Mesenchymal stem cell (in vitro differentiated cells and primary cell): ENCODE measurements at regions not wholly inside any gene's neighbourhood (a gene's known extent, or its start where the extent isn't known, plus 50 kb on each side); places are given as distances from the start of the nearest gene placed in this dataset.

Experiments
- DNase-seq: peaks from one replicate; pipeline ENCODE4 v3.0.0-alpha.2; 2013
- H2AFZ ChIP-seq: one replicate; pipeline ENCODE4 v1.6.1; 2013; ENCODE audit warnings: low read depth, mild to moderate bottlenecking, control low read depth, inconsistent platforms, low read length, moderate library complexity
- H2AK5ac ChIP-seq: 2 replicates; pipeline ENCODE4 v1.6.1; 2013; ENCODE audit warnings: low read length, moderate library complexity, mild to moderate bottlenecking, inconsistent platforms; ENCODE audit not compliant: severe bottlenecking
- H2BK120ac ChIP-seq: one replicate; pipeline ENCODE4 v1.6.1; 2013; ENCODE audit warnings: low read depth, mild to moderate bottlenecking, inconsistent platforms, low read length, moderate library complexity
- H2BK12ac ChIP-seq, 2 experiments: one replicate each; pipeline ENCODE4 v1.6.1; 2013; ENCODE audit warnings: inconsistent platforms in 2 of 2, low read length in 2 of 2, mild to moderate bottlenecking in 2 of 2, moderate library complexity in 2 of 2, control low read depth in 1 of 2
- H2BK15ac ChIP-seq: one replicate; pipeline ENCODE4 v1.6.1; 2013; ENCODE audit warnings: mild to moderate bottlenecking, low read depth, inconsistent platforms; ENCODE audit not compliant: poor library complexity, severe bottlenecking
- H2BK5ac ChIP-seq: 2 replicates; pipeline ENCODE4 v1.6.1; 2013; ENCODE audit warnings: low read depth, mild to moderate bottlenecking, low read length, control low read depth, inconsistent platforms; ENCODE audit not compliant: poor library complexity, severe bottlenecking
- H3K14ac ChIP-seq, 2 experiments: one replicate each; pipeline ENCODE4 v1.6.1; 2013; ENCODE audit warnings: inconsistent platforms in 2 of 2, low read length in 2 of 2, control low read depth in 1 of 2, mild to moderate bottlenecking in 1 of 2, moderate library complexity in 1 of 2
- H3K18ac ChIP-seq, 2 experiments: one replicate each; pipeline ENCODE4 v1.6.1; 2013; ENCODE audit warnings: inconsistent platforms in 2 of 2, low read length in 2 of 2, control low read depth in 1 of 2, low read depth in 1 of 2, mild to moderate bottlenecking in 1 of 2
- H3K23ac ChIP-seq, 2 experiments: one replicate each; pipeline ENCODE4 v1.6.1; 2013; ENCODE audit warnings: inconsistent platforms in 2 of 2, low read length in 2 of 2, mild to moderate bottlenecking in 2 of 2, moderate library complexity in 2 of 2, control low read depth in 1 of 2
- H3K27ac ChIP-seq: 2 replicates; pipeline ENCODE4 v1.5.1; 2013; ENCODE audit warnings: mild to moderate bottlenecking, moderate library complexity, low read length, control low read depth, inconsistent platforms; ENCODE audit not compliant: poor library complexity, severe bottlenecking
- H3K27me3 ChIP-seq, 2 experiments: 2 replicates each; pipeline versions ENCODE4 v1.6.1 to v1.7.0; 2013; ENCODE audit warnings: low read length in 2 of 2, mild to moderate bottlenecking in 2 of 2, moderate library complexity in 2 of 2, control low read depth in 1 of 2, inconsistent platforms in 1 of 2; ENCODE audit not compliant: control insufficient read depth in 1 of 2, insufficient read depth in 1 of 2
- H3K36me3 ChIP-seq, 2 experiments: 2 replicates each; pipeline versions ENCODE4 v1.6.1 to v1.7.0; 2013; ENCODE audit warnings: low read length in 2 of 2, control low read depth in 1 of 2, inconsistent platforms in 1 of 2, low read depth in 1 of 2, mild to moderate bottlenecking in 1 of 2; ENCODE audit not compliant: insufficient read depth in 2 of 2, control insufficient read depth in 1 of 2
- H3K4ac ChIP-seq, 2 experiments: one replicate each; pipeline ENCODE4 v1.6.1; 2013; ENCODE audit warnings: inconsistent platforms in 2 of 2, low read length in 2 of 2, mild to moderate bottlenecking in 2 of 2, moderate library complexity in 2 of 2, control low read depth in 1 of 2, low read depth in 1 of 2
- H3K4me1 ChIP-seq: 2 replicates; pipeline ENCODE4 v1.6.1; 2013; ENCODE audit warnings: low read depth, low read length, control low read depth; ENCODE audit not compliant: control insufficient read depth, insufficient read depth
- H3K4me2 ChIP-seq: 2 replicates; pipeline ENCODE4 v1.6.1; 2013; ENCODE audit warnings: low read length, mild to moderate bottlenecking, inconsistent platforms; ENCODE audit not compliant: poor library complexity, severe bottlenecking
- H3K4me3 ChIP-seq, 2 experiments: 2 replicates each; pipeline versions ENCODE4 v1.5.1 to v1.7.0; 2013; ENCODE audit warnings: low read length in 2 of 2, mild to moderate bottlenecking in 2 of 2, control low read depth in 1 of 2, low read depth in 1 of 2; ENCODE audit not compliant: insufficient read depth in 1 of 2
- H3K79me1 ChIP-seq: replicated peaks from 2 replicates; pipeline ENCODE4 v1.6.1; 2013; ENCODE audit warnings: mild to moderate bottlenecking, control low read depth, low read length, inconsistent platforms; ENCODE audit not compliant: poor library complexity, severe bottlenecking
- H3K9ac ChIP-seq: 2 replicates; pipeline ENCODE4 v1.7.0; 2013; ENCODE audit warnings: mild to moderate bottlenecking, low read length, moderate library complexity
- H3K9me3 ChIP-seq: 2 replicates; pipeline ENCODE4 v1.7.0; 2013; ENCODE audit warnings: mild to moderate bottlenecking, low read length; ENCODE audit not compliant: control insufficient read depth
- H4K8ac ChIP-seq: one replicate; pipeline ENCODE4 v1.6.1; 2013; ENCODE audit warnings: inconsistent platforms, mild to moderate bottlenecking, low read length, moderate library complexity
- H4K91ac ChIP-seq: one replicate; pipeline ENCODE4 v1.6.1; 2013; ENCODE audit warnings: mild to moderate bottlenecking, low read length, inconsistent platforms
- WGBS: methylation state at CpG from one replicate; pipeline ENCODE4 v1.1.7; 2013; ENCODE audit warnings: mixed read lengths; 5-methylcytosine and 5-hydroxymethylcytosine counted together

DNA sequence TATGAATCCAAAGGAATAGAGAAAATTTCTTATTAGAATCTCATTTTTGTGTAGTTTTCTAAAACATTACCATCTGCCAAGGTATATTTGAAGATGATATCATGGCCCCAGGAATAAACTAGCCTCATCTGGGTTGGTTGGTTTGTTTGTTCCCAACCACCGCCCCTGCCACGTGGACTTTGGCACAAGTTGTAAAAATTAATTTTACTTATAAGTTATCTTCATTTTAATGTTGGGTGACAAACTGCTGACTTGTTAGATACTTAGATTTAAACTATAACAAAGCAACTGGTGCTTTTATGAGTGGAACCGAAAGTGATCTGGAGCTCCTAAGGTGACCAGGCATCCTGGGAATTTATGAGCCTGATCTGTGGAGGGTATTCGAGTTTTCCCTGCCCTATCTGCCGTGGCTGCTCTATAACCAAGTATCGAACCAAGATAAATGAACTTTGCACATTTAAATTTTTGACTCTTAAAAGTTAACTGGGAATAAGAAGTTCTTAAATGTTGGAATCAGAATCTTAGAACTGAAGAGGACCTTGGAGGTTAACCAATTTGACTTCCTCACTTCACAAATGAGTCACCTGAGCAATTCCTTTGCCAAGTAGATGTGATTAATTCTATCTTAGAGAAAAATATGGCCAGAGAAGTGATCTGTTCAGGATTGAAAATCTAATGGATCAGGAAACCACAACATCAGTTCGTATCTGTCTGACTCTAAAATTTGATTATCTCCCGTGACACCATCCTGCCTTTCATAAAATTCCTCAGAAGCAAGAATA lies 129.1 kb upstream of the ARHGAP42 start:
- H2BK120ac ChIP-seq, result no peak overlapping the region
- WGBS, result 68% methylated on average over 2 of the region's 8 CpGs

DNA sequence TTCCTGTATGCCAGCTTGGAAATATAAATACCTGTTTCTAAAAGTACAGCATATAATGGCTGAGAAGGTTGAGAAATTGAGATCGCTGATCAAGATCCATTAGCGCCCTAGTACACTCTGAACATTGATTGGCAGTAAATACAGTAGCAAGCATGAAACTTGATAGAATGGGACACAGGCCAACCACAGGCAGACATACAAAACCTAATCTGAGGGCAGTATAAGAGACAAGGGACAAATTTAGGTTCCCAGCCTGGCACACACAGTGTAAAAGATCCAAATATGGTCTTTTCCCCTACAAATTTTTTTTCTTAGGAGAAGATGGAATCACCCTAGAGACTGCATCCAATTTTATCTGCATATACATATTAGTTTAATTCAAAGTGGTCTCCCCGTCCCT lies 126.5 kb upstream of the ARHGAP42 start:
- Histone ChIP-seq H3K4me1 (peaks cover 3% of the 10 kb centered on the region), H3K4me2 (no peak overlapping the region), H2BK5ac (no peak overlapping the region), H2BK120ac (no peak overlapping the region), H3K4me3 (no peak overlapping the region), H3K9me3 (no peaks in the 10 kb centered on the region), H3K27ac (no peak overlapping the region), H3K23ac (no peak overlapping the region), H3K79me1 (no peaks in the 10 kb centered on the region), H3K27me3 (no peaks in the 10 kb centered on the region), H2AFZ (no peak overlapping the region), H3K36me3 (no peaks in the 10 kb centered on the region), H4K91ac (no peak overlapping the region), H3K9ac (no peak overlapping the region), H3K18ac (no peak overlapping the region), H2AK5ac (no peak overlapping the region), H3K14ac (no peak overlapping the region), H2BK12ac (no peak overlapping the region), H4K8ac (no peak overlapping the region), H3K4ac (no peak overlapping the region), H2BK15ac (no peak overlapping the region)
- DNase-seq, result no peak
- WGBS, result 96% methylated on average over 2 of the region's 3 CpGs

More for the DNA sequence above, 129.1 kb upstream of the ARHGAP42 start:
- DNase-seq, result peak; percentile 42
- H3K4me1 ChIP-seq, result peaks cover 3% of the 10 kb centered on the region
- H3K14ac ChIP-seq, result no peak overlapping the region
- no peak overlapping the region for H2BK12ac ChIP-seq
- no peak overlapping the region for H3K18ac ChIP-seq
- H2BK15ac ChIP-seq, result no peak overlapping the region
- no peak overlapping the region for H2AK5ac ChIP-seq
- H3K4me3 ChIP-seq, result peak overlapping the region in 1 of 2 experiments; percentile 51
- H3K23ac ChIP-seq, result no peak overlapping the region
- H3K27me3 ChIP-seq, result no peaks in the 10 kb centered on the region
- no peak overlapping the region for H2BK5ac ChIP-seq
- H3K79me1 ChIP-seq, result no peaks in the 10 kb centered on the region
- H4K91ac ChIP-seq, result no peak overlapping the region
- no peak overlapping the region for H4K8ac ChIP-seq
- H3K27ac ChIP-seq, result no peak overlapping the region
- H3K9ac ChIP-seq, result peak overlapping the region; percentile 65
- H2AFZ ChIP-seq, result no peak overlapping the region
- no peaks in the 10 kb centered on the region for H3K9me3 ChIP-seq
- no peak overlapping the region for H3K4me2 ChIP-seq
- H3K4ac ChIP-seq, result no peak overlapping the region
- no peaks in the 10 kb centered on the region for H3K36me3 ChIP-seq

DNA sequence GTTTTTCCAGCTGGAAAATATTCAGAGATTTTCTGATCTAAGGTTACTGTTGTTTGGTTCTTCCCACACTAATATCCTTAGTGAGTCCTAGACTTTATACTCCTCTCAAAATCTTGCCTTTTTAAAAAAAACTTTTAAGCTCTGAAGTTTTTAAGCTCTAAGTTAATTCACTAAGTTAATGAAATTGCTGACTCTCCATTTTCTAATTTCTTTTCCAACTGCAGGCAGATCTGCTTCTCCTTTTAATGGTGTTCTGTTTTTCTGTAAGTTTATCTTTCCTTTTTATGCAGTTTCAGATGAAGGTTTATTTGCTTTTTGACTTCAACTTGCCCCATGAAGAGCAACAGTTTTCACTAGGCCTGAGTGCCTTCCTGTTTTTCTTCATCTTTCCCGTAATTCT lies 125.8 kb upstream of the ARHGAP42 start:
- Histone ChIP-seq H4K8ac (no peak overlapping the region), H3K23ac (no peak overlapping the region), H2AK5ac (no peak overlapping the region), H2BK15ac (no peak overlapping the region), H2BK12ac (no peak overlapping the region), H3K4ac (no peak overlapping the region), H3K27ac (no peak overlapping the region), H3K9me3 (no peaks in the 10 kb centered on the region), H4K91ac (no peak overlapping the region), H3K4me3 (no peak overlapping the region), H3K4me1 (peaks cover 3% of the 10 kb centered on the region), H3K18ac (no peak overlapping the region), H3K36me3 (no peaks in the 10 kb centered on the region), H2AFZ (no peak overlapping the region), H2BK5ac (no peak overlapping the region), H3K14ac (no peak overlapping the region), H3K9ac (peak overlapping the region; percentile 25), H3K4me2 (no peak overlapping the region), H3K27me3 (no peaks in the 10 kb centered on the region), H3K79me1 (no peaks in the 10 kb centered on the region), H2BK120ac (no peak overlapping the region)
- no CpG with 5 or more reads among the region's 1 CpG for WGBS
- DNase-seq, result no peak

DNA sequence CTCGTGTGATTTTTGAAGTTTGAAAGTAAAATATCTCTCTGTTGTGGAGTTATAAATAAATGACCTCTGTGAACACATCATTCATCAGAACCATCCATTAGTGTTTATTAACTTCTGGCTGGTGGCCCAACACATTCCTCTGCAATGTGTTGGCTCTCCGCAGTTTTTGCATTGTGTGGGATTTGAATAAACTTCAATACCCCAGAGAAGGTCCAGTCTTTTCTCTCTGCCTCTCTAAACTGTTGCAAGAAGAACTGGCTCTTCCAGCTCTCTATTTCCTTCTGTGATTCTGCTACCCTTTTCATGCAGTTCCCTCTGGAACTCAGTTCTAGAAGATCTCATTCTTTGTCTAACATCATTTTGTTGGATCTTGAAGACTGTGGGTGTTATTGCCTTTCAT lies 125.0 kb upstream of the ARHGAP42 start:
- no peak overlapping the region for H2BK120ac ChIP-seq
- peak overlapping the region; percentile 51 for H3K4me2 ChIP-seq
- no peak overlapping the region for H3K18ac ChIP-seq
- H2BK12ac ChIP-seq, result no peak overlapping the region
- no peaks in the 10 kb centered on the region for H3K36me3 ChIP-seq
- H3K23ac ChIP-seq, result no peak overlapping the region
- no peak overlapping the region for H3K4me3 ChIP-seq
- H3K4me1 ChIP-seq, result peaks cover 3% of the 10 kb centered on the region
- H3K9ac ChIP-seq, result no peak overlapping the region
- no peak overlapping the region for H2AK5ac ChIP-seq
- peak; percentile 78 for DNase-seq
- no peaks in the 10 kb centered on the region for H3K9me3 ChIP-seq
- no peak overlapping the region for H4K91ac ChIP-seq
- no peak overlapping the region for H3K4ac ChIP-seq
- peak overlapping the region; percentile 72 for H3K27ac ChIP-seq
- no peak overlapping the region for H3K14ac ChIP-seq
- WGBS, result 0% methylated on average over 1 of the region's 2 CpGs
- no peaks in the 10 kb centered on the region for H3K79me1 ChIP-seq
- H2BK15ac ChIP-seq, result no peak overlapping the region
- H2AFZ ChIP-seq, result no peak overlapping the region
- no peak overlapping the region for H4K8ac ChIP-seq
- H3K27me3 ChIP-seq, result no peaks in the 10 kb centered on the region
- H2BK5ac ChIP-seq, result no peak overlapping the region
